Mucosa of descending colon (tissue), 3 donors: ENCODE measurements at regions not wholly inside any gene's neighbourhood (a gene's known extent, or its start where the extent isn't known, plus 50 kb on each side); places are given as distances from the start of the nearest gene placed in this dataset.
A peak's percentile ranks its signal among the peaks of the same experiment; 100 is the strongest.

Experiments used
- ATAC-seq: fragments of 200-7000 bp; cut with Tn5 transposase; one replicate; pipeline ENCODE4 v1.9.1; 2020; ENCODE audit warnings: mild to moderate bottlenecking, moderate library complexity
- DNase-seq, 3 donors: peaks; one replicate each; pipeline ENCODE4 v3.0.0-alpha.2; 2020
- H3K36me3 ChIP-seq: fragments of 200-600 bp; one replicate; pipeline ENCODE4 v1.8.0; 2021; ENCODE audit warnings: low read depth, mild to moderate bottlenecking
- H3K4me1 ChIP-seq: fragments of 200-600 bp; one replicate; pipeline ENCODE4 v1.8.0; 2021; ENCODE audit warnings: low read depth, mild to moderate bottlenecking
- H3K4me3 ChIP-seq: fragments of 200-600 bp; one replicate; pipeline ENCODE4 v1.8.0; 2021; ENCODE audit warnings: mild to moderate bottlenecking
- H3K9me3 ChIP-seq: fragments of 200-600 bp; one replicate; pipeline ENCODE4 v1.8.0; 2021; ENCODE audit warnings: mild to moderate bottlenecking
- CTCF ChIP-seq: fragments of 200-600 bp; IDR thresholded peaks from one replicate; pipeline ENCODE4 v1.8.0; 2022; ENCODE audit warnings: antibody characterized with exemption, mild to moderate bottlenecking
- intact Hi-C, 2 donors: fragments of 100-400 bp; cut with DNase I in 1 of 2; cut with micrococcal nuclease in 1 of 2; formaldehyde crosslinking; loops; one replicate each; pipeline versions ENCODE4 v1.11.0 to v1.11.1; 2022; cut with DNase I, micrococcal nuclease
- donor health status: DM: no; HTN: no; CAD: no; lungs with moderate emphysema.
- donor health status: DM: no; HTN: no; CAD: no.
- donor health status: DM: no; HTN: yes; CAD: no.

GRCh38 chr4:173696011-173696410, 166.0 kb upstream of the HAND2 start:
- ATAC-seq: peak; percentile 81
- TF ChIP-seq CTCF: no peak

GRCh38 chr4:173685831-173686210, 155.8 kb upstream of the HAND2 start:
- H3K4me1 ChIP-seq: no peaks in the 10 kb centered on the region
- DNase-seq (no peak), ATAC-seq (no peak)
- H3K9me3 ChIP-seq: no peaks in the 10 kb centered on the region
- intact Hi-C loops: no loop called here
- H3K36me3 ChIP-seq: no peaks in the 10 kb centered on the region
- TF ChIP-seq CTCF: no peak
- H3K4me3 ChIP-seq: no peak overlapping the region

More at GRCh38 chr4:173696011-173696410, 166.0 kb upstream of the HAND2 start:
- Histone ChIP-seq H3K9me3 (no peaks in the 10 kb centered on the region), H3K4me3 (no peak overlapping the region), H3K4me1 (no peaks in the 10 kb centered on the region), H3K36me3 (no peaks in the 10 kb centered on the region)
- intact Hi-C loops: no loop called here
- DNase-seq: no peak

- Histone ChIP-seq H3K36me3 (no peaks in the 10 kb centered on the region), H3K4me3 (no peak overlapping the region), H3K9me3 (no peaks in the 10 kb centered on the region), H3K4me1 (no peaks in the 10 kb centered on the region)
- ATAC-seq: no peak
- intact Hi-C loops: no loop called here
- TF ChIP-seq CTCF: no peak
- no peak for DNase-seq
Measured at GRCh38 chr4:173685165-173685830, 155.3 kb upstream of the HAND2 start.

- ATAC-seq (no peak), DNase-seq (no peak)
- Histone ChIP-seq H3K4me1 (no peaks in the 10 kb centered on the region), H3K36me3 (no peaks in the 10 kb centered on the region), H3K4me3 (no peak overlapping the region), H3K9me3 (no peaks in the 10 kb centered on the region)
- TF ChIP-seq CTCF: no peak
- intact Hi-C loops: no loop called here
Measured at GRCh38 chr4:173684223-173684622, 154.2 kb upstream of the HAND2 start.

GRCh38 chr4:173682609-173683008, 152.6 kb upstream of the HAND2 start:
- TF ChIP-seq CTCF: no peak
- Histone ChIP-seq H3K36me3 (no peaks in the 10 kb centered on the region), H3K4me3 (no peak overlapping the region), H3K9me3 (no peaks in the 10 kb centered on the region), H3K4me1 (no peaks in the 10 kb centered on the region)
- ATAC-seq: no peak
- no peak for DNase-seq
- intact Hi-C loops: no loop called here

GRCh38 chr4:173680278-173680677, 150.2 kb upstream of the HAND2 start:
- no peak overlapping the region for H3K4me3 ChIP-seq
- no peaks in the 10 kb centered on the region for H3K9me3 ChIP-seq
- H3K4me1 ChIP-seq: no peaks in the 10 kb centered on the region
- TF ChIP-seq CTCF: no peak
- ATAC-seq: no peak
- intact Hi-C loops: no loop called here
- no peak for DNase-seq
- no peaks in the 10 kb centered on the region for H3K36me3 ChIP-seq
